ENCODE measurements at regions not wholly inside any gene's neighbourhood (a gene's known extent, or its start where the extent isn't known, plus 50 kb on each side); places are given as distances from the start of the nearest gene placed in this dataset.

DNA sequence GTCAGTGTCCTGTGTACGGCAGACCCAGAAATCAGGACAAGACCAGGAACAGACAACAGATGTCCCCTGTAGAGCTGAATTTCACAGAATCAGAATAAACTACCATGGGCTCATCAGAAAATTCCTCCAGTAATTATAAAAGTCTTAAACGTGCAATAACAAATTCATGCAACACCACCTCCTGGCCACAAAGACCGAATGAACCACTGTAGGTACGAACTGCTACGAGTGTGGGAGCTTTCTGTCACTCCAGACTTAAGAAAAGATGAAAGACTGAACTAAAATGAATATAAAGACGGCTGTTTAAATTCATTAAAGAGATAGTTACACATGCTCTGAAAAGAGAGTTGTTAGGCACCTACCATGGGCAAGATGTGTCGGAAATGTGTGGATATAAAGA lies 333.5 kb downstream of the RRAGC start:
- Histone ChIP-seq H3K27me3 (ENCODE audit: low read length) (no peaks in the 10 kb centered on the region), H3K79me2 (ENCODE audit: insufficient read depth, low read length) (no peaks in the 10 kb centered on the region), H3K9me2 (replicated peaks; ENCODE audit: insufficient read depth, low read length) (no peaks in the 10 kb centered on the region), H3K4me2 (ENCODE audit: low read depth, low read length, poor library complexity, severe bottlenecking) (no peak overlapping the region), H3F3A (ENCODE audit: insufficient read depth) (no peaks in the 10 kb centered on the region), H4K20me1 (ENCODE audit: low read depth, low read length) (no peaks in the 10 kb centered on the region), H3K9ac (ENCODE audit: low read length) (no peak overlapping the region), H3K27ac (ENCODE audit: low read depth, low read length) (no peak overlapping the region), H3K4me3 (ENCODE audit: insufficient read depth, low read length, poor library complexity, severe bottlenecking) (no peak overlapping the region), H3K36me3 (ENCODE audit: low read length) (no peaks in the 10 kb centered on the region), H2AFZ (ENCODE audit: low read depth, low read length, severe bottlenecking) (no peak overlapping the region), H3K9me3 (ENCODE audit: insufficient read depth, low read length) (no peaks in the 10 kb centered on the region)
- TF ChIP-seq EZH2phosphoT487 (conservative IDR thresholded peaks at IDR 0.05; ENCODE audit: low read length) = no peak
- no peak for TF ChIP-seq CTCF (IDR thresholded peaks at IDR 0.05; ENCODE audit: insufficient read depth, low read length, poor library complexity, severe bottlenecking)

GRCh38 chr1:38525343-38526043 lies 334.1 kb downstream of the RRAGC start:
- Histone ChIP-seq H2AFZ (ENCODE audit: low read depth, low read length, severe bottlenecking) (no peak overlapping the region), H3F3A (ENCODE audit: insufficient read depth) (no peaks in the 10 kb centered on the region), H3K79me2 (ENCODE audit: insufficient read depth, low read length) (no peaks in the 10 kb centered on the region), H3K9me2 (replicated peaks; ENCODE audit: insufficient read depth, low read length) (no peaks in the 10 kb centered on the region), H3K9me3 (ENCODE audit: insufficient read depth, low read length) (no peaks in the 10 kb centered on the region), H3K4me2 (ENCODE audit: low read depth, low read length, poor library complexity, severe bottlenecking) (no peak overlapping the region), H3K9ac (ENCODE audit: low read length) (no peak overlapping the region), H4K20me1 (ENCODE audit: low read depth, low read length) (no peaks in the 10 kb centered on the region), H3K4me3 (ENCODE audit: insufficient read depth, low read length, poor library complexity, severe bottlenecking) (no peak overlapping the region), H3K27ac (ENCODE audit: low read depth, low read length) (no peak overlapping the region), H3K27me3 (ENCODE audit: low read length) (no peaks in the 10 kb centered on the region), H3K36me3 (ENCODE audit: low read length) (no peaks in the 10 kb centered on the region)
- TF ChIP-seq CTCF (IDR thresholded peaks at IDR 0.05; ENCODE audit: insufficient read depth, low read length, poor library complexity, severe bottlenecking) = no peak
- no peak for TF ChIP-seq EZH2phosphoT487 (conservative IDR thresholded peaks at IDR 0.05; ENCODE audit: low read length)

DNA sequence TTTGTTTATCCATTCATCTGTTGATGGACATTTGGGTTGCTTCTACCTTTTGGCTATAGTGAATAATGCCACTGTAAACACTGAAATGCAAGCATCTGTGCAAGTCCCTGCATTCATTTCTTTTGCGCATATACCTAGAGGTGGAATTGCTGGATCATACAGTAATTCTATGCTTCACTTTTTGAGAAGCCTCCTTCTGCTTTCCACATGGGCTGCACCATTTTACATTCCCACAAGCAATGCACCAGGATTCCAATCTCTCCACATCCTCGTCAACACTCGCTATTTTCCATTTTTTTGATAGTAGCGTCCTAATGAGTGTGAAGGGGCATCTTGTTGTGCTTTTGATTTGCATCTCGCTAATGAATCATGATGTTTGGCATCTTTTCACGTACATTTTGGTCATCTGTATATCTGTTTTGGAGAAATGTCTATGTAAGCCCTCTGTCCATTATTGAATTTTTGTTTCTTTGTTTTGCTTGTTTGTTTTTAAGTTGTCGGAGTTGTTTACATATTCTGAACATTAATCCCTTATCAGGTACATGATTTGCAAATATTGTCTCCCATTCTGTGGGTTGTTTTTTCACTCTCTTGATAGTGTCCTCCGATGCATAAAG lies 335.4 kb downstream of the RRAGC start:
- no peaks in the 10 kb centered on the region for H3K27me3 ChIP-seq (ENCODE audit: low read length)
- H3K9me3 ChIP-seq (ENCODE audit: insufficient read depth, low read length) = no peaks in the 10 kb centered on the region
- H3K27ac ChIP-seq (ENCODE audit: low read depth, low read length) = no peak overlapping the region
- no peak overlapping the region for H3K4me3 ChIP-seq (ENCODE audit: insufficient read depth, low read length, poor library complexity, severe bottlenecking)
- no peak overlapping the region for H2AFZ ChIP-seq (ENCODE audit: low read depth, low read length, severe bottlenecking)
- no peak overlapping the region for H3K9ac ChIP-seq (ENCODE audit: low read length)
- H3K79me2 ChIP-seq (ENCODE audit: insufficient read depth, low read length) = no peaks in the 10 kb centered on the region
- H3F3A ChIP-seq (ENCODE audit: insufficient read depth) = no peaks in the 10 kb centered on the region
- H3K9me2 ChIP-seq (replicated peaks; ENCODE audit: insufficient read depth, low read length) = no peaks in the 10 kb centered on the region
- TF ChIP-seq CTCF (IDR thresholded peaks at IDR 0.05; ENCODE audit: insufficient read depth, low read length, poor library complexity, severe bottlenecking) = no peak
- no peak for TF ChIP-seq EZH2phosphoT487 (conservative IDR thresholded peaks at IDR 0.05; ENCODE audit: low read length)
- no peak overlapping the region for H3K4me2 ChIP-seq (ENCODE audit: low read depth, low read length, poor library complexity, severe bottlenecking)
- no peaks in the 10 kb centered on the region for H4K20me1 ChIP-seq (ENCODE audit: low read depth, low read length)
- H3K36me3 ChIP-seq (ENCODE audit: low read length) = no peaks in the 10 kb centered on the region
